Neural progenitor cell (in vitro differentiated cells): ENCODE measurements at regions not wholly inside any gene's neighbourhood (a gene's known extent, or its start where the extent isn't known, plus 50 kb on each side); places are given as distances from the start of the nearest gene placed in this dataset.

Experiments
- DNase-seq: peaks from one replicate; pipeline ENCODE4 v3.0.0-alpha.2; 2016; ENCODE audit warnings: low spot score
- H2AFZ ChIP-seq: fragments of 200-600 bp; sonication (generic); replicated peaks from 2 replicates; pipeline ENCODE4 v1.6.1; 2016; ENCODE audit warnings: antibody characterized with exemption
- H3F3A ChIP-seq: fragments of 200-600 bp; sonication (generic); 2 replicates; pipeline ENCODE4 v1.6.1; 2016; ENCODE audit warnings: antibody characterized with exemption, low read depth
- H3K27ac ChIP-seq: fragments of 200-600 bp; sonication (generic); 2 replicates; pipeline ENCODE4 v1.5.1; 2016; ENCODE audit warnings: mild to moderate bottlenecking
- H3K27me3 ChIP-seq: fragments of 200-600 bp; sonication (generic); 2 replicates; pipeline ENCODE4 v1.6.1; 2016; ENCODE audit warnings: mild to moderate bottlenecking, moderate library complexity
- H3K36me3 ChIP-seq: fragments of 200-600 bp; sonication (generic); 2 replicates; pipeline ENCODE4 v1.5.1; 2016
- H3K4me1 ChIP-seq: fragments of 200-600 bp; sonication (generic); 2 replicates; pipeline ENCODE4 v1.6.1; 2016; ENCODE audit warnings: mixed run types
- H3K4me2 ChIP-seq: fragments of 200-600 bp; sonication (generic); 2 replicates; pipeline ENCODE4 v1.6.1; 2016
- H3K4me3 ChIP-seq: fragments of 200-600 bp; sonication (generic); 2 replicates; pipeline ENCODE4 v1.5.1; 2016
- H3K79me2 ChIP-seq: fragments of 200-600 bp; sonication (generic); 2 replicates; pipeline ENCODE4 v1.6.1; 2016; ENCODE audit warnings: low read depth
- H3K9ac ChIP-seq: fragments of 200-600 bp; sonication (generic); 2 replicates; pipeline ENCODE4 v1.6.1; 2016
- H3K9me3 ChIP-seq: fragments of 200-600 bp; sonication (generic); 2 replicates; pipeline ENCODE4 v1.5.1; 2016; ENCODE audit warnings: low read depth
- H4K20me1 ChIP-seq: fragments of 200-600 bp; sonication (generic); 2 replicates; pipeline ENCODE4 v1.6.1; 2016; ENCODE audit warnings: low read depth
- H3K27ac Mint-ChIP-seq: 3 replicates; pipeline ENCODE4 v1.8.0; 2021; ENCODE audit warnings: mixed read lengths
- H3K27me3 Mint-ChIP-seq: 2 replicates; pipeline ENCODE4 v1.8.0; 2022; ENCODE audit warnings: low read depth, mild to moderate bottlenecking, inconsistent platforms, moderate library complexity, mixed read lengths; ENCODE audit not compliant: insufficient read depth
- H3K36me3 Mint-ChIP-seq: 3 replicates; pipeline ENCODE4 v1.8.0; 2021; ENCODE audit warnings: mixed read lengths
- H3K4me1 Mint-ChIP-seq: 3 replicates; pipeline ENCODE4 v1.8.0; 2021; ENCODE audit warnings: mixed read lengths
- H3K4me3 Mint-ChIP-seq: 3 replicates; pipeline ENCODE4 v1.8.0; 2021; ENCODE audit warnings: mild to moderate bottlenecking, moderate library complexity, mixed read lengths
- H3K9me3 Mint-ChIP-seq: 3 replicates; pipeline ENCODE4 v1.8.0; 2020; ENCODE audit warnings: mixed read lengths
- CTCF ChIP-seq: fragments of 200-600 bp; sonication (generic); IDR thresholded peaks from 2 replicates; pipeline ENCODE4 v1.5.1; 2017; ENCODE audit warnings: antibody characterized with exemption, mild to moderate bottlenecking
- EZH2 ChIP-seq: fragments of 200-600 bp; sonication (generic); IDR thresholded peaks from 2 replicates; pipeline ENCODE4 v1.6.1; 2017; ENCODE audit warnings: antibody characterized with exemption, mild to moderate bottlenecking, moderate library complexity
- EZH2phosphoT487 ChIP-seq: fragments of 200-600 bp; sonication (generic); IDR thresholded peaks from 2 replicates; pipeline ENCODE4 v1.6.1; 2017; ENCODE audit warnings: antibody characterized with exemption

GRCh38 chr6:48814957-48815356 is 648.1 kb downstream of the MMUT start:
- no peaks in the 10 kb centered on the region for H3K9me3 Mint-ChIP-seq
- no peaks in the 10 kb centered on the region for H3K27me3 ChIP-seq
- H2AFZ ChIP-seq: no peak overlapping the region
- no peaks in the 10 kb centered on the region for H3K79me2 ChIP-seq
- no peak overlapping the region for H3K4me3 Mint-ChIP-seq
- no peak overlapping the region for H3K4me3 ChIP-seq
- no peaks in the 10 kb centered on the region for H4K20me1 ChIP-seq
- H3K27ac Mint-ChIP-seq: no peak overlapping the region
- no peaks in the 10 kb centered on the region for H3K27me3 Mint-ChIP-seq
- no peaks in the 10 kb centered on the region for H3K36me3 Mint-ChIP-seq
- H3K27ac ChIP-seq: no peak overlapping the region
- no peaks in the 10 kb centered on the region for H3F3A ChIP-seq
- H3K36me3 ChIP-seq: no peaks in the 10 kb centered on the region
- no peaks in the 10 kb centered on the region for H3K9me3 ChIP-seq
- DNase-seq: no peak
- H3K4me1 ChIP-seq: no peaks in the 10 kb centered on the region
- H3K4me2 ChIP-seq: no peak overlapping the region
- no peaks in the 10 kb centered on the region for H3K4me1 Mint-ChIP-seq
- H3K9ac ChIP-seq: no peak overlapping the region
- TF ChIP-seq EZH2phosphoT487: no peak
- TF ChIP-seq EZH2: no peak
- no peak for TF ChIP-seq CTCF

GRCh38 chr6:48813836-48814235 is 649.2 kb downstream of the MMUT start:
- no peak overlapping the region for H3K4me3 Mint-ChIP-seq
- H3K9me3 ChIP-seq: no peaks in the 10 kb centered on the region
- H3K36me3 ChIP-seq: no peaks in the 10 kb centered on the region
- H3K4me3 ChIP-seq: no peak overlapping the region
- H3K27me3 ChIP-seq: no peaks in the 10 kb centered on the region
- H3K9ac ChIP-seq: no peak overlapping the region
- DNase-seq: no peak
- no peaks in the 10 kb centered on the region for H3K4me1 Mint-ChIP-seq
- peak overlapping the region; percentile 4 for H2AFZ ChIP-seq
- no peaks in the 10 kb centered on the region for H3K4me1 ChIP-seq
- no peak overlapping the region for H3K27ac Mint-ChIP-seq
- H3K79me2 ChIP-seq: no peaks in the 10 kb centered on the region
- H3K9me3 Mint-ChIP-seq: no peaks in the 10 kb centered on the region
- no peaks in the 10 kb centered on the region for H3K27me3 Mint-ChIP-seq
- H3K4me2 ChIP-seq: no peak overlapping the region
- H3F3A ChIP-seq: no peaks in the 10 kb centered on the region
- H4K20me1 ChIP-seq: no peaks in the 10 kb centered on the region
- H3K27ac ChIP-seq: no peak overlapping the region
- H3K36me3 Mint-ChIP-seq: no peaks in the 10 kb centered on the region
- TF ChIP-seq EZH2phosphoT487 (no peak), CTCF (no peak), EZH2 (no peak)

GRCh38 chr6:48809700-48810099 is 653.4 kb downstream of the MMUT start:
- no peak for DNase-seq
- Mint-ChIP-seq H3K4me3 (no peak overlapping the region), H3K27ac (no peak overlapping the region), H3K27me3 (no peaks in the 10 kb centered on the region), H3K4me1 (no peaks in the 10 kb centered on the region), H3K9me3 (no peaks in the 10 kb centered on the region), H3K36me3 (no peaks in the 10 kb centered on the region)
- Histone ChIP-seq H3K4me1 (no peaks in the 10 kb centered on the region), H3K79me2 (no peaks in the 10 kb centered on the region), H3K9ac (no peak overlapping the region), H3K27ac (no peak overlapping the region), H3K4me2 (no peak overlapping the region), H3K9me3 (no peaks in the 10 kb centered on the region), H3K36me3 (no peaks in the 10 kb centered on the region), H3F3A (no peaks in the 10 kb centered on the region), H2AFZ (no peak overlapping the region), H3K27me3 (no peaks in the 10 kb centered on the region), H4K20me1 (no peaks in the 10 kb centered on the region), H3K4me3 (no peak overlapping the region)
- TF ChIP-seq EZH2phosphoT487: no peak
- TF ChIP-seq CTCF: no peak
- TF ChIP-seq EZH2: no peak

GRCh38 chr6:48809245-48809644 is 653.8 kb downstream of the MMUT start:
- Histone ChIP-seq H3K36me3 (no peaks in the 10 kb centered on the region), H3K27ac (no peak overlapping the region), H3K27me3 (no peaks in the 10 kb centered on the region), H3K9me3 (no peaks in the 10 kb centered on the region), H3F3A (no peaks in the 10 kb centered on the region), H3K9ac (no peak overlapping the region), H3K4me2 (no peak overlapping the region), H3K79me2 (no peaks in the 10 kb centered on the region), H2AFZ (no peak overlapping the region), H3K4me1 (no peaks in the 10 kb centered on the region), H3K4me3 (no peak overlapping the region), H4K20me1 (no peaks in the 10 kb centered on the region)
- H3K9me3 Mint-ChIP-seq: no peaks in the 10 kb centered on the region
- no peaks in the 10 kb centered on the region for H3K27me3 Mint-ChIP-seq
- DNase-seq: no peak
- H3K4me1 Mint-ChIP-seq: no peaks in the 10 kb centered on the region
- TF ChIP-seq EZH2: no peak
- TF ChIP-seq EZH2phosphoT487: no peak
- TF ChIP-seq CTCF: no peak
- H3K36me3 Mint-ChIP-seq: no peaks in the 10 kb centered on the region
- no peak overlapping the region for H3K4me3 Mint-ChIP-seq
- no peak overlapping the region for H3K27ac Mint-ChIP-seq
